HCT116 (cell line): ENCODE measurements at regions not wholly inside any gene's neighbourhood (a gene's known extent, or its start where the extent isn't known, plus 50 kb on each side); places are given as distances from the start of the nearest gene placed in this dataset.

Experiments
- EZH2 ChIP-seq: fragments of 200-600 bp; sonication (generic); IDR thresholded peaks from 2 replicates; pipeline ENCODE4 v1.6.1; 2017; ENCODE audit warnings: antibody characterized with exemption, mixed run types
- EZH2phosphoT487 ChIP-seq: fragments of 200-600 bp; IDR thresholded peaks from 2 replicates; pipeline ENCODE4 v1.6.1; 2018; ENCODE audit warnings: antibody characterized with exemption, borderline replicate concordance
- POLR2A ChIP-seq: IDR thresholded peaks from 2 replicates; pipeline ENCODE4 v1.7.0; 2011; ENCODE audit warnings: borderline replicate concordance; ENCODE audit not compliant: insufficient read depth, insufficient read length; ENCODE audit errors: extremely low read depth
- POLR2AphosphoS5 ChIP-seq: IDR thresholded peaks from 2 replicates; pipeline ENCODE4 v1.6.1; 2011; ENCODE audit warnings: mild to moderate bottlenecking, low read depth, low read length, moderate library complexity
- SIN3A ChIP-seq: IDR thresholded peaks from 2 replicates; pipeline ENCODE4 v1.6.1; 2012; ENCODE audit warnings: low read depth
- TCF7L2 ChIP-seq: IDR thresholded peaks from 2 replicates; pipeline ENCODE4 v1.7.0; 2011; ENCODE audit warnings: borderline replicate concordance, inconsistent platforms; ENCODE audit not compliant: insufficient read depth, insufficient read length; ENCODE audit errors: extremely low read depth
- ZNF274 ChIP-seq: fragments of 200-500 bp; sonication (Bioruptor generic); IDR thresholded peaks from 2 replicates; pipeline ENCODE4 v1.6.1; 2014; ENCODE audit warnings: mild to moderate bottlenecking, low read depth, low read length, inconsistent platforms
- TF ChIP-seq, protein P1 (sequence below): IDR thresholded peaks from 2 replicates; pipeline ENCODE4 v1.6.1; 2012; ENCODE audit warnings: low read depth
- TF ChIP-seq, protein P2 (sequence below), 3 experiments: fragments of 200-600 bp in 1 of 3; sonication (generic) in 1 of 3; IDR thresholded peaks in 2 of 3; conservative IDR thresholded peaks in 1 of 3; 2 replicates each; pipeline ENCODE4 v1.5.1; 2012 to 2017; ENCODE audit warnings: low read depth in 2 of 3, low read length in 2 of 3, antibody characterized with exemption in 1 of 3, borderline replicate concordance in 1 of 3, control low read depth in 1 of 3, mild to moderate bottlenecking in 1 of 3, mixed read lengths in 1 of 3, mixed run types in 1 of 3, moderate library complexity in 1 of 3; ENCODE audit not compliant: insufficient read depth in 1 of 3
- TF ChIP-seq, protein P3 (sequence below): IDR thresholded peaks from 2 replicates; pipeline ENCODE4 v1.6.1; 2011; ENCODE audit warnings: mild to moderate bottlenecking, low read length, moderate library complexity; ENCODE audit not compliant: insufficient replicate concordance; ENCODE audit errors: extremely low read depth
- TF ChIP-seq, protein P4 (sequence below): IDR thresholded peaks from 2 replicates; pipeline ENCODE4 v1.6.1; 2012

DNA sequence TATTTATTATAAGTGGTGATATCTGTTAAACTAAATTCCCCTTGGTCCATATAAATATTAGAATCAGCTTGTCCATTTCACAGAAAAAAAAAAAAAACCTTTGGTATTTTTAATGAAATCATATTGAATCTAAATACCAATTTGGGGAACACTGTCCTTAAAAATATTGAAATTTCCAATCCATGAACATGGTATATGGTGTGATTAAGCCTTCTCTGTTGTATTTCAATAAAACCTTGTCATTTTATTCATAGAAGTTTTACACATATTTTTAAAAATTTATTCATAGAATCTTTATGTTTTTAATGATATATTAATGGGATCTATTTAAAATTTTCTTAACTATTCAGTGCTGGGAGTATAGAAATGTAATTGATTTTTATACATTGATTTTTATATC lies 135.3 kb downstream of the CEP120 start:
- TF ChIP-seq, protein P1, sequence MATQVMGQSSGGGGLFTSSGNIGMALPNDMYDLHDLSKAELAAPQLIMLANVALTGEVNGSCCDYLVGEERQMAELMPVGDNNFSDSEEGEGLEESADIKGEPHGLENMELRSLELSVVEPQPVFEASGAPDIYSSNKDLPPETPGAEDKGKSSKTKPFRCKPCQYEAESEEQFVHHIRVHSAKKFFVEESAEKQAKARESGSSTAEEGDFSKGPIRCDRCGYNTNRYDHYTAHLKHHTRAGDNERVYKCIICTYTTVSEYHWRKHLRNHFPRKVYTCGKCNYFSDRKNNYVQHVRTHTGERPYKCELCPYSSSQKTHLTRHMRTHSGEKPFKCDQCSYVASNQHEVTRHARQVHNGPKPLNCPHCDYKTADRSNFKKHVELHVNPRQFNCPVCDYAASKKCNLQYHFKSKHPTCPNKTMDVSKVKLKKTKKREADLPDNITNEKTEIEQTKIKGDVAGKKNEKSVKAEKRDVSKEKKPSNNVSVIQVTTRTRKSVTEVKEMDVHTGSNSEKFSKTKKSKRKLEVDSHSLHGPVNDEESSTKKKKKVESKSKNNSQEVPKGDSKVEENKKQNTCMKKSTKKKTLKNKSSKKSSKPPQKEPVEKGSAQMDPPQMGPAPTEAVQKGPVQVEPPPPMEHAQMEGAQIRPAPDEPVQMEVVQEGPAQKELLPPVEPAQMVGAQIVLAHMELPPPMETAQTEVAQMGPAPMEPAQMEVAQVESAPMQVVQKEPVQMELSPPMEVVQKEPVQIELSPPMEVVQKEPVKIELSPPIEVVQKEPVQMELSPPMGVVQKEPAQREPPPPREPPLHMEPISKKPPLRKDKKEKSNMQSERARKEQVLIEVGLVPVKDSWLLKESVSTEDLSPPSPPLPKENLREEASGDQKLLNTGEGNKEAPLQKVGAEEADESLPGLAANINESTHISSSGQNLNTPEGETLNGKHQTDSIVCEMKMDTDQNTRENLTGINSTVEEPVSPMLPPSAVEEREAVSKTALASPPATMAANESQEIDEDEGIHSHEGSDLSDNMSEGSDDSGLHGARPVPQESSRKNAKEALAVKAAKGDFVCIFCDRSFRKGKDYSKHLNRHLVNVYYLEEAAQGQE = no peak
- TF ChIP-seq ZNF274 (no peak), POLR2AphosphoS5 (no peak), SIN3A (no peak), EZH2 (no peak), EZH2phosphoT487 (no peak), TCF7L2 (no peak), POLR2A (no peak)
- TF ChIP-seq, protein P2, sequence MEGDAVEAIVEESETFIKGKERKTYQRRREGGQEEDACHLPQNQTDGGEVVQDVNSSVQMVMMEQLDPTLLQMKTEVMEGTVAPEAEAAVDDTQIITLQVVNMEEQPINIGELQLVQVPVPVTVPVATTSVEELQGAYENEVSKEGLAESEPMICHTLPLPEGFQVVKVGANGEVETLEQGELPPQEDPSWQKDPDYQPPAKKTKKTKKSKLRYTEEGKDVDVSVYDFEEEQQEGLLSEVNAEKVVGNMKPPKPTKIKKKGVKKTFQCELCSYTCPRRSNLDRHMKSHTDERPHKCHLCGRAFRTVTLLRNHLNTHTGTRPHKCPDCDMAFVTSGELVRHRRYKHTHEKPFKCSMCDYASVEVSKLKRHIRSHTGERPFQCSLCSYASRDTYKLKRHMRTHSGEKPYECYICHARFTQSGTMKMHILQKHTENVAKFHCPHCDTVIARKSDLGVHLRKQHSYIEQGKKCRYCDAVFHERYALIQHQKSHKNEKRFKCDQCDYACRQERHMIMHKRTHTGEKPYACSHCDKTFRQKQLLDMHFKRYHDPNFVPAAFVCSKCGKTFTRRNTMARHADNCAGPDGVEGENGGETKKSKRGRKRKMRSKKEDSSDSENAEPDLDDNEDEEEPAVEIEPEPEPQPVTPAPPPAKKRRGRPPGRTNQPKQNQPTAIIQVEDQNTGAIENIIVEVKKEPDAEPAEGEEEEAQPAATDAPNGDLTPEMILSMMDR (IDR thresholded peaks at IDR 0.05 in 2 of 3, conservative IDR thresholded peaks at IDR 0.05 in 1 of 3; ENCODE audit: borderline replicate concordance in 1 of 3, insufficient read depth in 1 of 3, low read depth in 2 of 3, low read length in 2 of 3) = no peak
- TF ChIP-seq, protein P3, sequence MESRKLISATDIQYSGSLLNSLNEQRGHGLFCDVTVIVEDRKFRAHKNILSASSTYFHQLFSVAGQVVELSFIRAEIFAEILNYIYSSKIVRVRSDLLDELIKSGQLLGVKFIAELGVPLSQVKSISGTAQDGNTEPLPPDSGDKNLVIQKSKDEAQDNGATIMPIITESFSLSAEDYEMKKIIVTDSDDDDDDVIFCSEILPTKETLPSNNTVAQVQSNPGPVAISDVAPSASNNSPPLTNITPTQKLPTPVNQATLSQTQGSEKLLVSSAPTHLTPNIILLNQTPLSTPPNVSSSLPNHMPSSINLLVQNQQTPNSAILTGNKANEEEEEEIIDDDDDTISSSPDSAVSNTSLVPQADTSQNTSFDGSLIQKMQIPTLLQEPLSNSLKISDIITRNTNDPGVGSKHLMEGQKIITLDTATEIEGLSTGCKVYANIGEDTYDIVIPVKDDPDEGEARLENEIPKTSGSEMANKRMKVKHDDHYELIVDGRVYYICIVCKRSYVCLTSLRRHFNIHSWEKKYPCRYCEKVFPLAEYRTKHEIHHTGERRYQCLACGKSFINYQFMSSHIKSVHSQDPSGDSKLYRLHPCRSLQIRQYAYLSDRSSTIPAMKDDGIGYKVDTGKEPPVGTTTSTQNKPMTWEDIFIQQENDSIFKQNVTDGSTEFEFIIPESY = no peak
- TF ChIP-seq, protein P4, sequence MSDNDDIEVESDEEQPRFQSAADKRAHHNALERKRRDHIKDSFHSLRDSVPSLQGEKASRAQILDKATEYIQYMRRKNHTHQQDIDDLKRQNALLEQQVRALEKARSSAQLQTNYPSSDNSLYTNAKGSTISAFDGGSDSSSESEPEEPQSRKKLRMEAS = no peak
